RWPE2 (cell line): ENCODE measurements at regions not wholly inside any gene's neighbourhood (a gene's known extent, or its start where the extent isn't known, plus 50 kb on each side); places are given as distances from the start of the nearest gene placed in this dataset.
"Not testable (repeated sequence)": the region's sequence is repeated elsewhere in the genome, so short reads cannot be mapped to it uniquely, and the experiment has no call there.

Source experiments
- ATAC-seq: fragments of 200-7000 bp; cut with Tn5 transposase; 3 replicates; pipeline ENCODE4 v1.9.1; 2021; ENCODE audit warnings: low read depth
- DNase-seq: peaks from one replicate; pipeline ENCODE4 v3.0.0-alpha.2; 2020; ENCODE audit warnings: low spot score
- H3K27ac ChIP-seq: fragments of 450-650 bp; 2 replicates; pipeline ENCODE4 v1.5.1; 2017; ENCODE audit warnings: mild to moderate bottlenecking; ENCODE audit not compliant: poor library complexity, severe bottlenecking
- H3K27me3 ChIP-seq: fragments of 250-450 bp; sonication (Bioruptor Pico); 2 replicates; pipeline ENCODE4 v1.5.1; 2021; ENCODE audit warnings: mild to moderate bottlenecking, moderate library complexity; ENCODE audit not compliant: insufficient read depth, poor library complexity, severe bottlenecking
- H3K36me3 ChIP-seq: fragments of 250-450 bp; sonication (Bioruptor Pico); 2 replicates; pipeline ENCODE4 v1.5.1; 2020; ENCODE audit warnings: low read depth, mild to moderate bottlenecking, moderate library complexity
- H3K4me1 ChIP-seq: fragments of 250-450 bp; sonication (Bioruptor Pico); 2 replicates; pipeline ENCODE4 v1.5.1; 2021; ENCODE audit warnings: mild to moderate bottlenecking, moderate library complexity; ENCODE audit not compliant: insufficient read depth, poor library complexity, severe bottlenecking
- H3K4me3 ChIP-seq: fragments of 250-450 bp; sonication (Bioruptor Pico); 2 replicates; pipeline ENCODE4 v1.5.1; 2021; ENCODE audit warnings: mild to moderate bottlenecking, moderate library complexity; ENCODE audit not compliant: severe bottlenecking
- H3K9me3 ChIP-seq: fragments of 250-450 bp; sonication (Bioruptor Pico); 2 replicates; pipeline ENCODE4 v1.5.1; 2021; ENCODE audit warnings: mild to moderate bottlenecking, moderate library complexity; ENCODE audit not compliant: severe bottlenecking
- TF ChIP-seq, protein P1 (sequence below): fragments of 450-650 bp; IDR thresholded peaks from one replicate; pipeline ENCODE4 v1.5.1; 2017; ENCODE audit warnings: mild to moderate bottlenecking, moderate library complexity; ENCODE audit not compliant: poor library complexity, severe bottlenecking

DNA sequence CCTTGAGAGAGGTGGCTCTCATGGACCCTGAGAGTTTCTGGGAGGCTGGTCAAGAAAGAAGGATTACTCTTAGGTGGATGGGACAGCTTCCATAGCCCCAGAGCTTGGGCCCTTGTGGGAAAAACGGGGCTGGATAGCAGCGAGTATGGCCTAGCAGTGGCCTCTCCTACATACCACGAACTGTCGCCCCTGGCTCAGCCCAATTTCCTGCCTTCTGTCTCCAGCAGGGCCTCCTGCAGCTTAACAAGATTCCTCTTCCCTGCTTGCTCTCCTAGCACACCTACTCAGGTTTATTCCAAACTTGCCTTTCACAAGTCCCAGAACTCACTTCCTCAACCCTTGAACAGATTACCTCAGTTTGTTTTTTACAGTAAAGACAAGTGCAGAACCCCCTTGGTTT lies 139.7 kb upstream of the TPM1 start:
- TF ChIP-seq, protein P1, sequence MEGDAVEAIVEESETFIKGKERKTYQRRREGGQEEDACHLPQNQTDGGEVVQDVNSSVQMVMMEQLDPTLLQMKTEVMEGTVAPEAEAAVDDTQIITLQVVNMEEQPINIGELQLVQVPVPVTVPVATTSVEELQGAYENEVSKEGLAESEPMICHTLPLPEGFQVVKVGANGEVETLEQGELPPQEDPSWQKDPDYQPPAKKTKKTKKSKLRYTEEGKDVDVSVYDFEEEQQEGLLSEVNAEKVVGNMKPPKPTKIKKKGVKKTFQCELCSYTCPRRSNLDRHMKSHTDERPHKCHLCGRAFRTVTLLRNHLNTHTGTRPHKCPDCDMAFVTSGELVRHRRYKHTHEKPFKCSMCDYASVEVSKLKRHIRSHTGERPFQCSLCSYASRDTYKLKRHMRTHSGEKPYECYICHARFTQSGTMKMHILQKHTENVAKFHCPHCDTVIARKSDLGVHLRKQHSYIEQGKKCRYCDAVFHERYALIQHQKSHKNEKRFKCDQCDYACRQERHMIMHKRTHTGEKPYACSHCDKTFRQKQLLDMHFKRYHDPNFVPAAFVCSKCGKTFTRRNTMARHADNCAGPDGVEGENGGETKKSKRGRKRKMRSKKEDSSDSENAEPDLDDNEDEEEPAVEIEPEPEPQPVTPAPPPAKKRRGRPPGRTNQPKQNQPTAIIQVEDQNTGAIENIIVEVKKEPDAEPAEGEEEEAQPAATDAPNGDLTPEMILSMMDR: no peak
- H3K4me3 ChIP-seq: no peak overlapping the region
- H3K9me3 ChIP-seq: no peaks in the 10 kb centered on the region
- no peak overlapping the region for H3K27ac ChIP-seq
- H3K36me3 ChIP-seq: no peaks in the 10 kb centered on the region
- peaks cover 27% of the 10 kb centered on the region for H3K4me1 ChIP-seq
- no peak for ATAC-seq
- no peak for DNase-seq
- no peaks in the 10 kb centered on the region for H3K27me3 ChIP-seq

DNA sequence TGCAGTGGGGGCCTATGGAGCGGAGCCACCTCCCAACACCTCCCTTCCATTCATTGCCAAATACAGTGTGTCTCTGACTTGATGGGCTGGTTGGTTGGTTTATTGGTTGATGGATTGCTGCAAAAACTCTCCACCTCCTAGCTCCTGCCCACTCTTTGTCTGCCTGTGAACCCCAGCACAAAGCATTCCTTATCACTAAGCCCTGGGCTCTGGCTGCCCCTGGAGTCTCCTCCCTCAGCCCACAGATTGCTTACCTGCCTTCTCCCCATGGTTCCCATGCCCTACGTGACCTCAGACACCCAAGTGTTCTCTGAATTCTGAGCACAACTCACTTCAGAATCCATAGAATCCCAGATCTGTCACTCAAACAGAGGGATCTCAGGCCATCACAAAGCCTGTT lies 139.1 kb upstream of the TPM1 start:
- DNase-seq (no peak), ATAC-seq (no peak)
- Histone ChIP-seq H3K4me1 (peaks cover 24% of the 10 kb centered on the region), H3K4me3 (no peak overlapping the region), H3K9me3 (no peaks in the 10 kb centered on the region), H3K36me3 (no peaks in the 10 kb centered on the region), H3K27me3 (no peaks in the 10 kb centered on the region), H3K27ac (no peak overlapping the region)
- TF ChIP-seq, protein P1: no peak

DNA sequence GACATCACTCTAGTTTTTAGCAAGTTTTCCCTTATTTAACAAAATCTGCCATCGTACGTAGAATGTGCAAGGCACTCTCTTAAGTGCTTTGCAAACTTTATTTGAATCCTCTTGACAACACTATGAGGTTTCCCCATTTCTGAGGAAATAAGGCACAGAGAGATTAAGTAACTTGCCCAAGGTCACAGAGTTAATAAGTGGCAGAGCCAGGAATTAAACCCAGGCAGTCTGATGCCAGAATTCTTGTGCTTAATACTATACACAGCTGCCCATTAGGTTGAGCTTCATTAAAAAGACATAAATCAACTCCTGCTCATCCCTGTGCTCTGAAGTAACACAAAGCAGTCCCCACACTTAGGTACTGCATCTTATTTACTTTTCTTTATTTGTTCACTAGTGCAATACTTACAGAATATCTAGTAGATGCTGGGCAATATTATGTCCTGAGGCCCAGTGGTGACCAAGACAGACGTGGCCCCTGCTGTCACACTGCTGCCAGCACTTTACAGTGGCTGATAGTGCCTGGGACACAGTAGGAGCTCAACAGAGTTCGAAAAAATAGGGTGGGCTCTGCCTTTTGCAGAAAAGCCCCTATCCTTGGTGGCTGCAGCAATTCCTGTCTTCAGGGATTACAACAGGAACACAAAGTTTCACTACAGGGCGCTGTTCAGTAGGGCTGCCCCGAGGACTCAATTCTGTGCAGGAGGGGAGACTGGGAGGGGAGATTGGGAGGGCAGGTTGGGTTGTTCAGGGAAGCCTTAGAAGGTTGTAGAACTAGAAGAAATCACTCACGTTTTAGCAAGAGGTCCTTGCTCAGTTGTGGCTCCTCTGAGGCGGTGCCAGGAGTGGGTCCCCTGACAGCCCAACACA lies 138.3 kb upstream of the TPM1 start:
- Histone ChIP-seq H3K27ac (no peak overlapping the region), H3K9me3 (no peaks in the 10 kb centered on the region), H3K27me3 (no peaks in the 10 kb centered on the region), H3K4me1 (peaks cover 16% of the 10 kb centered on the region), H3K4me3 (no peak overlapping the region), H3K36me3 (no peaks in the 10 kb centered on the region)
- DNase-seq (no peak), ATAC-seq (no peak)
- TF ChIP-seq, protein P1: no peak

DNA sequence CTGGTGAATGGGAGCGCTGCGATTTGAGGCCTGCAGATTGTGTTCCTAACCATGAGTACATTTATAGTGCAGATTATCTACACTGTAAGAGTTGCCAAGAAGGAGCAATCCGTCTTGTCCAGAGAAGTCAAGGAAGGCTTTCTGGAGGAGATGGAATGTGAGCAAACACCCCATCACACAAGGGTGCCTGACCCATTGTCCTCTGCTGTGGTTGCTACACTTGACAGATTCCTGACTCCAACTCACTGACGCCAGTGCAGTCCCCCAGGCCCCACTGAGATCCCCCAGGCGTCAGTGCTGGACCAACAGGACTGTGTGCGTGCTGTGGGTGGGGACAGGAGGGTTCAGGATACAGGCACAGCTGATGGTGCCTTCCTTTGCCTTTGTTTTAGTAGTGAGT lies 135.9 kb upstream of the TPM1 start:
- no peak overlapping the region for H3K4me3 ChIP-seq
- ATAC-seq: no peak
- H3K36me3 ChIP-seq: no peaks in the 10 kb centered on the region
- TF ChIP-seq, protein P1: no peak
- no peaks in the 10 kb centered on the region for H3K9me3 ChIP-seq
- DNase-seq: no peak
- no peak overlapping the region for H3K27ac ChIP-seq
- no peaks in the 10 kb centered on the region for H3K4me1 ChIP-seq
- no peaks in the 10 kb centered on the region for H3K27me3 ChIP-seq

DNA sequence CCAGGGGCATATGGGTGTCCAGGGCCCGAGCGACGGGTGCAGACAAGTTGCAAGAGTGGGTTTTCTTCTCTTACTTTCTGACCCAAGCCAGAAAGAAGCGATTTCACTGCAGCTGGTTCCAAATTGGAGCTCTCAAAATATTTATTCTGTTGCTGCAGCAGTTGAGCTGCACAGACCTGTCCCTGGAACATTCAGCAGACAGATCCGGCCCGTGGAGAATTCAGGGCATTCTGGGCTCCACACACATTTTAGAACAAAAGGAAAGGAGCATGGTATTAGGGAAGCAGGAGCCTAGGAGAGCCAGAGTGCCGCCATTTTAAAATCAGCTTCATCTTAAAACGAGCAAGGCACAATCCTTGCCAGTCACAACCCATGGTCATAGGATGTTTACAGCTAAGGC lies 135.3 kb upstream of the TPM1 start:
- no peaks in the 10 kb centered on the region for H3K4me1 ChIP-seq
- no peak overlapping the region for H3K4me3 ChIP-seq
- no peak overlapping the region for H3K27ac ChIP-seq
- DNase-seq (no peak), ATAC-seq (no peak)
- H3K36me3 ChIP-seq: no peaks in the 10 kb centered on the region
- no peaks in the 10 kb centered on the region for H3K9me3 ChIP-seq
- H3K27me3 ChIP-seq: no peaks in the 10 kb centered on the region
- TF ChIP-seq, protein P1: no peak

DNA sequence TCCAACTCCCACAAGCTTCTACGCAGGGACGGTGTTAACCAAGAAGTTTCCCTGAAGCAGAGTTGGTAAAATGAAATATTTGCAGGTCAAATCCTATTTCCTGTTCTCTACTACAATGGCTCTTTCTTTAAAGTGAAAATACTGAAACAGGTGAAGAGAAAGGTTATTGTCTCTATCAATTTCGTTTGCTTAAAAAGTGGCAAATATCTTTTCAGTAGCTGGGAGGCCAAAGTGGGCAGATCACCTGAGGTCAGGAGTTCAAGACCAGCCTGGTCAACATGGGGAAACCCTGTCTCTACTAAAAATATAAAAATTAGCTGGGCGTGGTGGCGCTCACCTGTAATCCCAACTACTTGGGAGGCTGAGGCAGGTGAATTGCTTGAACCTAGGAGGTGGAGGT lies 134.2 kb upstream of the TPM1 start:
- H3K27ac ChIP-seq, H3K4me1 ChIP-seq, H3K36me3 ChIP-seq, H3K27me3 ChIP-seq, H3K4me3 ChIP-seq, ATAC-seq, H3K9me3 ChIP-seq, DNase-seq: not testable (repeated sequence)
